ENCODE measurements at regions not wholly inside any gene's neighbourhood (a gene's known extent, or its start where the extent isn't known, plus 50 kb on each side); places are given as distances from the start of the nearest gene placed in this dataset.

DNA sequence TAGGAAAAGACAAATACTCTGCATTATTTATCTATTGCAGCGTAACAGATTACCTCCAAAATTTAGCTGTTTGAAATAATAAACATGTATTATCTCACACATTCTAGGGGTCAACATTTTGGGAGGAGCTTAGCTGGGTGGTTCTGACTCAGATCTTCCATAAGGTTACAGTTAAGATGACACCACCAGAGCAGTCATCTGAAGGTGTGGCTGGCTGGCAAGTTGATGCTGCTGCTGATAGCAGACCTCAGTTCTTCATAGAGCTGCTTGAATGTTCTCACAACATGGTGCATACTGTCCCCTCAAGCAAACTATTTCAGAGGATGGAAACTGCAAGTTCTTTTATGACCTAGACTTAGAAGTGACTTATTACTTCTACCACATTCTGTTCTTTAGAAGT, 146.3 kb upstream of the FSTL4 start:
- TF ChIP-seq POLR2A (IDR thresholded peaks at IDR 0.05; ENCODE audit: low read depth, low read length) (no peak), POLR2AphosphoS5 (IDR thresholded peaks at IDR 0.05; ENCODE audit: low read depth, low read length) (no peak), PAX5 (IDR thresholded peaks at IDR 0.05; ENCODE audit: insufficient read depth, low read length, severe bottlenecking) (no peak), SPI1 (IDR thresholded peaks at IDR 0.05; ENCODE audit: low read depth, low read length) (no peak), TAF1 (IDR thresholded peaks at IDR 0.05; ENCODE audit: low read depth, low read length) (no peak)
